ENCODE measurements at regions not wholly inside any gene's neighbourhood (a gene's known extent, or its start where the extent isn't known, plus 50 kb on each side); places are given as distances from the start of the nearest gene placed in this dataset.
"Not testable (repeated sequence)": the region's sequence is repeated elsewhere in the genome, so short reads cannot be mapped to it uniquely, and the experiment has no call there.

DNA sequence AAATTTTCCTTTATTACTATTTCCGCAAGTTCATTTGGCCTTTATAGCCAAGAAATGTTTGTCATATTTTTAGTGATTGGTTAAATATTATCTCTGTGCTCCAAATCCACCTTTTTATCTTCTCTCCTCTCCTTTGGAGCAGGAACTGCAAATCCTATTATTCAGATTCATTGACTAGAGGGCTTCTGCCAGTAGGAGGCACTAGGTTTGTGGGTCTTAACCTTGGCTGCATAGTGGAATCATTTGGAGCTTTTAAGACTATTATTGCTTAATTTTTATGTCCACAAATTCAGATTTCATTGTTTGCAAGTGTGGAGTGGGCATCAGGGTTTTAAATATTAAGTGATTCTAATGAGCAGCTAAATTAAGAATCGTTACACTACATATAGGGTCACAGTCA lies 75.3 kb upstream of the SYT10 start:
- TF ChIP-seq, protein P1, sequence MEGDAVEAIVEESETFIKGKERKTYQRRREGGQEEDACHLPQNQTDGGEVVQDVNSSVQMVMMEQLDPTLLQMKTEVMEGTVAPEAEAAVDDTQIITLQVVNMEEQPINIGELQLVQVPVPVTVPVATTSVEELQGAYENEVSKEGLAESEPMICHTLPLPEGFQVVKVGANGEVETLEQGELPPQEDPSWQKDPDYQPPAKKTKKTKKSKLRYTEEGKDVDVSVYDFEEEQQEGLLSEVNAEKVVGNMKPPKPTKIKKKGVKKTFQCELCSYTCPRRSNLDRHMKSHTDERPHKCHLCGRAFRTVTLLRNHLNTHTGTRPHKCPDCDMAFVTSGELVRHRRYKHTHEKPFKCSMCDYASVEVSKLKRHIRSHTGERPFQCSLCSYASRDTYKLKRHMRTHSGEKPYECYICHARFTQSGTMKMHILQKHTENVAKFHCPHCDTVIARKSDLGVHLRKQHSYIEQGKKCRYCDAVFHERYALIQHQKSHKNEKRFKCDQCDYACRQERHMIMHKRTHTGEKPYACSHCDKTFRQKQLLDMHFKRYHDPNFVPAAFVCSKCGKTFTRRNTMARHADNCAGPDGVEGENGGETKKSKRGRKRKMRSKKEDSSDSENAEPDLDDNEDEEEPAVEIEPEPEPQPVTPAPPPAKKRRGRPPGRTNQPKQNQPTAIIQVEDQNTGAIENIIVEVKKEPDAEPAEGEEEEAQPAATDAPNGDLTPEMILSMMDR (IDR thresholded peaks at IDR 0.05) = no peak
- H3K27ac ChIP-seq = no peak overlapping the region
- intact Hi-C loops (cut with DNase I) = no loop called here
- H3K27me3 ChIP-seq (ENCODE audit: low read depth) = no peaks in the 10 kb centered on the region
- ATAC-seq (no peak), DNase-seq (no peak)
- no peaks in the 10 kb centered on the region for H3K9me3 ChIP-seq
- no peaks in the 10 kb centered on the region for H3K4me1 ChIP-seq
- no peaks in the 10 kb centered on the region for H3K36me3 ChIP-seq
- H3K4me3 ChIP-seq = no peak overlapping the region

DNA sequence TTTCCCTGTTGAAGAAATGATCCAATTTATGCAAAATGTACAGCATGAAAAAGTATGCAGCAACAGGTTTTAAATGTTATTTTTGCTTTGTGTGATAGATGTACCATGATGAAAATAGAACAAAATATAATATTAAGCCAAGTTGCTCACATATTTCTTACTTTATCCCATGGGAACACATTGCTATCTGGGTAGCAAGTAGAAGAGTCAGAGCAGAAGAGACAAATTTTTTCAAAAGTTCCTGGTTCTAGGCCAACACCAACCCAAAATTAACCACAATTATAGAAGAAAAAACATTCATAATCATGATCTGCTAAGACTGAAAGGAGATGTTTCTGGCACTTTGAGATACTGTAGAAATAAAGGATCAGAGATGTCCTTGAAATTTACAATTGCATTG lies 79.9 kb upstream of the SYT10 start:
- H3K4me3 ChIP-seq = no peak overlapping the region
- TF ChIP-seq, protein P1 (IDR thresholded peaks at IDR 0.05) = no peak
- H3K27me3 ChIP-seq (ENCODE audit: low read depth) = no peaks in the 10 kb centered on the region
- ATAC-seq (no peak), DNase-seq (no peak)
- intact Hi-C loops (cut with DNase I) = no loop called here
- H3K36me3 ChIP-seq = no peaks in the 10 kb centered on the region
- no peaks in the 10 kb centered on the region for H3K9me3 ChIP-seq
- H3K4me1 ChIP-seq = no peaks in the 10 kb centered on the region
- H3K27ac ChIP-seq = no peak overlapping the region

DNA sequence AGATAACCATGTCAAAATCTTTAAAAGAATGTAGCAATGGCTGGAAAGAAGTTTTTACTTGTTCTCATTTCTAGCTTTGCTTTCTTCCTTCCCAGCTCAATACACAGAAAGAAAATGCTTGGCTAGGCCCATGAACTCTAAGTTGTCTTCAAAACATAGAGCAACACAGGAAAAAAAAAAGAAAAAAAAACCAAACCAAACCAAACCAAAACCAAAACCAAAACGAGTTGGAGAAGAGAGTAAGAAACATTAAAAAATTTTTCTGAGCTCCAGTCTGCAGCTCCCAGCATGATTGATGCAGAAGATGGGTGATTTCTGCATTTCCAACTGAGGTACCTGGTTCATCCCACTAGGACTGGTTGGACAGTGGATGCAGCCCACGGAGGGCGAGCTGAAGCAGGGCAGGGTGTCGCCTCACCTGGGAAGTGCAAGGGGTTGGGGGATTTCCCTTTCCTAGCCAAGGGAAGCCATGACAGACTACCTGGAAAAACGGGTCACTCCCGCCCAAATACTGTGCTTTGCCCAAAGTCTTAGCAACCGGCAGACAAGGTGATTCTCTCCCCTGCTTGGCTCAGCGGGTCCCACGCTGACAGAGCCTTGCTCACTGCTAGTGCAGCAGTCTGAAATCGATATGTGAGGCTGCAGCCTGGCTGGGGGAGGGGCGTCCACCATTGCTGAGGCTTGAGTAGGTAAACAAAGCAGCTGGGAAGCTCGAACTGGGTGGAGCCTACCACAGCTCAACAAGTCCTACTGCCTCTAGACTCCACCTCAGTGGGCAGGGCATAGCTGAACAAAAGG lies 81.1 kb upstream of the SYT10 start:
- intact Hi-C loops (cut with DNase I); H3K36me3 ChIP-seq; H3K4me3 ChIP-seq; H3K27me3 ChIP-seq (ENCODE audit: low read depth); H3K4me1 ChIP-seq; H3K9me3 ChIP-seq; H3K27ac ChIP-seq; ATAC-seq: not testable (repeated sequence)
- peak; percentile 55 for DNase-seq

DNA sequence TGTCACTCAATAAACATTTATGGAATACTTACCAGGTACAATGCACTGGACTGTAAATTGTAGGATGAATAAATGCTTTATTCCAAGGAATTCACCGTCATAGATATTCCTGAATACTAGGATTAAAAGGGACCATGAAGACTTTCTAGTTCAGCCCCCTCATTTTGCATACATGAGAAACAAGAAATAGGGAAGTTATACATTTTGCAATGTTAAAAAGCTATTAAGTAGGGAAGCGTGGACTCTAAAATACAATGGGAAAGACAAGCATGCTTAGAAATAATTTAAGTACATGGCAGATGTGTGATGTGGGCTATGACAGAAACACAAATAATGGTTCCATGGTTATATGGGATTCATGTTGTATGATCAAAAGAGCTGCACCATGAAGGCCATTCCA lies 89.4 kb upstream of the SYT10 start:
- ATAC-seq (no peak), DNase-seq (no peak)
- TF ChIP-seq, protein P1 (IDR thresholded peaks at IDR 0.05) = no peak
- no peaks in the 10 kb centered on the region for H3K27me3 ChIP-seq (ENCODE audit: low read depth)
- H3K4me3 ChIP-seq = no peak overlapping the region
- no peaks in the 10 kb centered on the region for H3K36me3 ChIP-seq
- H3K9me3 ChIP-seq = no peaks in the 10 kb centered on the region
- intact Hi-C loops (cut with DNase I) = no loop called here
- H3K27ac ChIP-seq = no peak overlapping the region
- no peaks in the 10 kb centered on the region for H3K4me1 ChIP-seq

DNA sequence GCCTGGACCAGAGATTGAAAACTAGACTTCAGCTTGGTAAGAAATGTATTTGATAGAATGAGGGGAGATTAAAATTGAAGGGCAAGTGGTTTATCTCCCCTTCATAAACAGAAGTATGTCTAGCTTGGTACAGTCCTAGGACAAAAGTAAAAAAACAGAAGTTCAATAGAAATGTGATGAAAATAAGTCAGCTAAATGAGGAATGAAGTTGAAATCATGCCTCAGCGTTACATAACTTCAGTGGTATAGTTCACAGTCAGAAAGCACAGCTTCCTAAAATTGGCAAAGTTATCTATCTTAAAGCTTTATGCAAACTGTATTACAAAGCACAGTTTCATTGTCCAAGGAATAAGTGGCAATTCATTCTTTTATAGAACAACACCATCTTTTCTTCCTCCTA lies 90.2 kb upstream of the SYT10 start:
- peak; percentile 60 to 65 for ATAC-seq
- Histone ChIP-seq H3K36me3 (no peaks in the 10 kb centered on the region), H3K27ac (no peak overlapping the region), H3K9me3 (no peaks in the 10 kb centered on the region), H3K27me3 (ENCODE audit: low read depth) (no peaks in the 10 kb centered on the region), H3K4me3 (no peak overlapping the region), H3K4me1 (no peaks in the 10 kb centered on the region)
- TF ChIP-seq, protein P1 (IDR thresholded peaks at IDR 0.05) = no peak
- intact Hi-C loops (cut with DNase I) = no loop called here
- no peak for DNase-seq

DNA sequence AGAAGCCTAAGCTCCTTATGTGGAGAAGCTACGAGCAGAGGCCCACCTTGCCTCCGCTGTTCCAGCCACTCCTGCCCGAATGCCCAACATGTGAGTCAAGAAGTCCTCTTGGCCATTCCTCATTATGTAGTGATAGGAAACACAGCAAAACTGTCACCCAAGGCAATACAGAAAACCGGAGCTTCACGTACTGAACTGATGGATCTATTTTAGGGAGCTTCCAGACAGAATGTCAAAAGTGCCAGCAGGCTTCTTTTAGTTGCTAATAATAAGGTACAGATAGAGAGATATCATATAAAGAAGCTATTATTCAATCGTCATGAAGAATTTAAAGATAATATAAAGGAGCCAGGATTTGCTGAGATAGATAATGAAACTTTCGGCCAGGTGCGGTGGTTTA lies 91.6 kb upstream of the SYT10 start:
- Histone ChIP-seq H3K4me1 (no peaks in the 10 kb centered on the region), H3K36me3 (no peaks in the 10 kb centered on the region), H3K9me3 (no peaks in the 10 kb centered on the region), H3K27ac (no peak overlapping the region), H3K4me3 (no peak overlapping the region), H3K27me3 (ENCODE audit: low read depth) (no peaks in the 10 kb centered on the region)
- TF ChIP-seq, protein P1 (IDR thresholded peaks at IDR 0.05) = no peak
- ATAC-seq (no peak), DNase-seq (no peak)
- intact Hi-C loops (cut with DNase I) = no loop called here
